ENCODE measurements at regions not wholly inside any gene's neighbourhood (a gene's known extent, or its start where the extent isn't known, plus 50 kb on each side); places are given as distances from the start of the nearest gene placed in this dataset.

DNA sequence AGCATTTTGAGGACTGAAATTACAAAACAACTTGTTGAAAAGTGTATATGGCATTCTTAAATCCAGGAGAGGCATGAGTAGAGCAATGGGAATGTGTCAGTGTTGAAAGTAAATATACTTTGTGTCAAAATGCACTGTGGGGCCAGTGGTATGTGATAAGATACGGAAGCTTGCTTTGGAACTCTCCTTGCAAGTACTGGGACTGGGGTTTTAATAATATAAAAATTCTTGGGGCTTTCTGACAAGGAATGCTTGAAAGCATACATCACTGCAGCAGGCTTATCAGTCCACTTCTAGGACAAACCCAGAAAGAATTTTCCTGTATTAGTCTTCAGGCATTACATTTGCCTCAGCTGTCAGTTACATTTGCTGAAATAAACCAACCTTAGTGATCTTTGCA is 472.8 kb upstream of the FZD8 start:
- CTCF ChIA-PET, result no interaction called here
- no peaks in the 10 kb centered on the region for H3K4me1 Mint-ChIP-seq
- H3K27me3 Mint-ChIP-seq, result no peaks in the 10 kb centered on the region
- no peak overlapping the region for H3K27ac Mint-ChIP-seq
- DNase-seq, result no peak
- H3K4me3 Mint-ChIP-seq, result no peak overlapping the region
- H3K9me3 Mint-ChIP-seq, result peaks cover 13% of the 10 kb centered on the region
- H3K36me3 Mint-ChIP-seq, result no peaks in the 10 kb centered on the region

DNA sequence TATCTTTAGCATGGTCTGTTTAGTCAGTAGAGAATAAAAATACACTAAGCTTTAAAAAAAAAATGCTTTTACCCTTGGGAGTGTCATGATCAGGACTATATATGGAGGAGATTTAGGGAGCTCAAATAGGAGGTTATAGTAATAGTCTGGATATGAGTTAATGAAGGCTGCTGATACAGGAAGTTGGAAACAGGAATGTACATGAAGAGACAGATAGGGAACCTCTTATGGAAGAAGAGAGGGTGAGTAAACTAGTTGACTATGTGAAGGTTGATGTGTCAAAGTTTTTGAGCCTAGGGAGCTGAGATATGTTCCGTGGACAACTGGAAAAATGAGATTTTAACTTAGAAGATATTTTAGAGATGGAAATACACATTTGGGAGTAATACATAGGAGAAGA is 472.0 kb upstream of the FZD8 start:
- CTCF ChIA-PET, result no interaction called here
- DNase-seq, result no peak
- Mint-ChIP-seq H3K9me3 (peaks cover 10% of the 10 kb centered on the region), H3K27ac (no peak overlapping the region), H3K4me3 (no peak overlapping the region), H3K36me3 (no peaks in the 10 kb centered on the region), H3K4me1 (no peaks in the 10 kb centered on the region), H3K27me3 (no peaks in the 10 kb centered on the region)

DNA sequence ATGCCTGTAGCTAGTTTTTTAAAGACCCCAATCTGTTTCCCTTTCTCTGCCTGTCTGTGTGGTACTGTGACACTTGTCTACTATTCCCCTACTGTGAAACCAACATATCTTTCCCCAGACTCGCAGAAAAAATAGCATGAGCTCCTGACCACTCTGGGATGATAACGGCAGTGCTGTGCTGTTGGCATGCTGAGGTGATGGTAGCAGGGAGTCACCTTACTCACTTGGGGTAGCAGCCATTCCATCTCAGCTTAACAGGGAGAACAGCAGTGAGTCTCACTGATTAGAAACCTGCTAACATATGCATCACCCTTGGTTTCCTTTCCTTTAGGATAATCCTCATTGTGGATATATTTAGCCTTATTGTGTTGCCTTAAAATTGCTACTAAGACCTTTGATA is 469.6 kb upstream of the FZD8 start:
- H3K27ac Mint-ChIP-seq, result no peak overlapping the region
- H3K4me3 Mint-ChIP-seq, result no peak overlapping the region
- DNase-seq, result no peak
- no peaks in the 10 kb centered on the region for H3K27me3 Mint-ChIP-seq
- H3K4me1 Mint-ChIP-seq, result no peaks in the 10 kb centered on the region
- CTCF ChIA-PET, result no interaction called here
- H3K36me3 Mint-ChIP-seq, result no peaks in the 10 kb centered on the region
- H3K9me3 Mint-ChIP-seq, result no peaks in the 10 kb centered on the region

DNA sequence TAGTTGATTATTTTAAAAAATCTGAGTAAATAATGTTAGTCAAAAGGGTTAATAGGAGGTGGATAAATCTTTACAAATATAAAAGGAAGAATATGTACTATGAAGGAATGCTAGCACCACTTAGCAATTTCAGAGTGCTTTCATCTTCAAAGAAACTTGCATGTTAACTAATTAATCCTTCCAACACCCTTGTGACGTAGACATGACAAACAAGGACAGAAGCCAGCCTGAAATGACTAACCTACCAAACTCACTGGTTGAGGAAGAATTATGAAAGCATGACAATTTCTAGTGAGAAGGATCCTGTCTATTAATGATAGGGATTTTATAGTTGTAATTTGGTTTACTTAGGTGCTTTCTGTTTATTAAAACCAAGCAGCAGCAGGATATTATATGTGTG is 468.0 kb upstream of the FZD8 start:
- no peaks in the 10 kb centered on the region for H3K4me1 Mint-ChIP-seq
- no peak overlapping the region for H3K4me3 Mint-ChIP-seq
- no peak overlapping the region for H3K27ac Mint-ChIP-seq
- CTCF ChIA-PET, result no interaction called here
- H3K9me3 Mint-ChIP-seq, result no peaks in the 10 kb centered on the region
- no peaks in the 10 kb centered on the region for H3K36me3 Mint-ChIP-seq
- no peaks in the 10 kb centered on the region for H3K27me3 Mint-ChIP-seq
- DNase-seq, result no peak

DNA sequence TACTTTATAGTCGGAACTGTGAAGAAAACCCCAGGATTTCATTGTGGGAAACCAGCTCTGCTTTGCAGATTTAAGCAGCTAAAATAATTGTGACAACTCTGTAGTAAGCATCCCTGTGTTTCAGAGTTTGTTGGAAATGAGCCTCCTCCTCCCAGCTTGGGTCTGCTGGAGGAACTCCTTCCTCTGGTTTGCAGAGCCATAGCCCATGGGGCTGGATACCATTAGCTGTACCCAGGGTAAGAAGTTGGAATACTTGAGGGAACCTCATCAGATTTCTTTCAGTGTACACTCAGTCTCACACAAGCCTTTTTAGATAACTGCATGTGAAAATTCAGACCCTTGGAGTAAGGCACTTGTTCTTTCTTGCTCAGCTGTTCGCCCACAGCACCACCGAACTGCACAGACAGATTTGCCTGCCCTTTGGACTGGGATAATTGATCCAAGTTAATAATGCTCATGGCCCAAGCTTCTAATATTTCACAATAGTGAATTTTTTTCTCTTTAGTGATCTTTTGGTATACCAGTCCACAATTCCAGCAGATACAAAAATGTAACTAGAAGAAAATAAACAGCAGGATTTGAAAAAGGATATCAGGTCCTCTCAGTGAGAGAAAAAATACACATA is 467.4 kb upstream of the FZD8 start:
- Mint-ChIP-seq H3K9me3 (no peaks in the 10 kb centered on the region), H3K4me1 (no peaks in the 10 kb centered on the region), H3K27ac (no peak overlapping the region), H3K27me3 (no peaks in the 10 kb centered on the region), H3K4me3 (no peak overlapping the region), H3K36me3 (no peaks in the 10 kb centered on the region)
- CTCF ChIA-PET, result no interaction called here
- DNase-seq, result no peak

- CTCF ChIA-PET, result interaction anchor here (0.6 kb wide), 1 partner anchor 661 kb away, joined by 3 read pairs; no protein-coding TSS in a partner anchor
- Mint-ChIP-seq H3K36me3 (no peaks in the 10 kb centered on the region), H3K4me1 (no peaks in the 10 kb centered on the region), H3K27me3 (no peaks in the 10 kb centered on the region), H3K9me3 (peaks cover 6% of the 10 kb centered on the region), H3K4me3 (no peak overlapping the region), H3K27ac (no peak overlapping the region)
- no peak for DNase-seq
Measured at GRCh38 chr10:36097696-36098095, 455.6 kb upstream of the FZD8 start.

GRCh38 chr10:36096576-36096975 is 454.5 kb upstream of the FZD8 start:
- H3K27me3 Mint-ChIP-seq, result no peaks in the 10 kb centered on the region
- no peak for DNase-seq
- H3K9me3 Mint-ChIP-seq, result peaks cover 11% of the 10 kb centered on the region
- CTCF ChIA-PET, result no interaction called here
- H3K4me1 Mint-ChIP-seq, result no peaks in the 10 kb centered on the region
- no peaks in the 10 kb centered on the region for H3K36me3 Mint-ChIP-seq
- no peak overlapping the region for H3K27ac Mint-ChIP-seq
- no peak overlapping the region for H3K4me3 Mint-ChIP-seq

- H3K27me3 Mint-ChIP-seq, result no peaks in the 10 kb centered on the region
- H3K4me3 Mint-ChIP-seq, result no peak overlapping the region
- no peaks in the 10 kb centered on the region for H3K4me1 Mint-ChIP-seq
- no peak for DNase-seq
- CTCF ChIA-PET, result no interaction called here
- H3K9me3 Mint-ChIP-seq, result peaks cover 13% of the 10 kb centered on the region
- H3K36me3 Mint-ChIP-seq, result no peaks in the 10 kb centered on the region
- no peak overlapping the region for H3K27ac Mint-ChIP-seq
Measured at GRCh38 chr10:36094096-36094495, 452.0 kb upstream of the FZD8 start.

DNA sequence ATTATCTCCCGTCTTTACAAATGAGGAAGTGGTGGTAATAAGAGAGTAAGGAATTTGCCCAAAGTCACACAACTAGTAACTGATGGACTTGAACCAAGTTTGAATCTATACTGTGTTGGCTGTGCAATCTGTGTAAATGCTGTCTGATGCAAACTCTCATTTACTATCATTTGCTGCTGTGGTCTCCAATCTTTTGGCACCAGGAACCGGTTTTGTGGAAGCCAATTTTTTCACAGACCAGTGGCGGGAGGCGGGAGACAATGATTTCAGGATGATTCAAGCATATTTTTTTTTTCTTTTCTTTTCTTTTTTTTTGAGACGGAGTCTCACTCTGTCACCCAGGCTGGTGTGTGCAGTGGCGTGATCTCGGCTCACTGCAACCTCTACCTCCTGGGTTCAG is 450.0 kb upstream of the FZD8 start:
- Mint-ChIP-seq H3K9me3 (peaks cover 7% of the 10 kb centered on the region), H3K36me3 (no peaks in the 10 kb centered on the region), H3K27ac (no peak overlapping the region), H3K4me3 (no peak overlapping the region), H3K27me3 (no peaks in the 10 kb centered on the region), H3K4me1 (no peaks in the 10 kb centered on the region)
- CTCF ChIA-PET, result no interaction called here
- DNase-seq, result no peak

DNA sequence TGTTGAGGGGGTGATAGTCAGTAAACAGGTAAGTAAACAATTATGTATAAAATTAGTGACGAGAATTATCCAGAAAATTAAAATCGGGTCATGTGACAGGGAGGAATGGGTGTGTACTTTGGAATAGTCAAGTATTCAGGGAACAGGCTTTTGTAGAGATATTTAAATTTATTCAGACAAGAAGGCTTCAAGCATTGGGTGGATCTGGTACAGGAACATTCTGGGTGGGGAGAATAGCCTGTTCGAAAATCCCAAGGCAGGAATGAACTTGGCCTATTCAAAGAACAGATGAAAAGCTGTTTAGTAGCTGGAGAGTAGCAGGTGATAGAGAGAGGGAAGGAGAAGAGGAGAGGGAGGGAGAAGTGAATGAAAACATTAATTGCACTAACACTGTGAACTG is 448.9 kb upstream of the FZD8 start:
- no peak overlapping the region for H3K4me3 Mint-ChIP-seq
- CTCF ChIA-PET, result no interaction called here
- no peak overlapping the region for H3K27ac Mint-ChIP-seq

GRCh38 chr10:36089790-36090440 is 447.8 kb upstream of the FZD8 start:
- Mint-ChIP-seq H3K4me3 (no peak overlapping the region), H3K36me3 (no peaks in the 10 kb centered on the region), H3K4me1 (no peaks in the 10 kb centered on the region), H3K27me3 (no peaks in the 10 kb centered on the region), H3K9me3 (peaks cover 7% of the 10 kb centered on the region), H3K27ac (no peak overlapping the region)
- DNase-seq, result no peak
- CTCF ChIA-PET, result no interaction called here

More for the DNA sequence above, 448.9 kb upstream of the FZD8 start:
- Mint-ChIP-seq H3K36me3 (no peaks in the 10 kb centered on the region), H3K27me3 (no peaks in the 10 kb centered on the region), H3K4me1 (no peaks in the 10 kb centered on the region), H3K9me3 (peaks cover 7% of the 10 kb centered on the region)
- no peak for DNase-seq

DNA sequence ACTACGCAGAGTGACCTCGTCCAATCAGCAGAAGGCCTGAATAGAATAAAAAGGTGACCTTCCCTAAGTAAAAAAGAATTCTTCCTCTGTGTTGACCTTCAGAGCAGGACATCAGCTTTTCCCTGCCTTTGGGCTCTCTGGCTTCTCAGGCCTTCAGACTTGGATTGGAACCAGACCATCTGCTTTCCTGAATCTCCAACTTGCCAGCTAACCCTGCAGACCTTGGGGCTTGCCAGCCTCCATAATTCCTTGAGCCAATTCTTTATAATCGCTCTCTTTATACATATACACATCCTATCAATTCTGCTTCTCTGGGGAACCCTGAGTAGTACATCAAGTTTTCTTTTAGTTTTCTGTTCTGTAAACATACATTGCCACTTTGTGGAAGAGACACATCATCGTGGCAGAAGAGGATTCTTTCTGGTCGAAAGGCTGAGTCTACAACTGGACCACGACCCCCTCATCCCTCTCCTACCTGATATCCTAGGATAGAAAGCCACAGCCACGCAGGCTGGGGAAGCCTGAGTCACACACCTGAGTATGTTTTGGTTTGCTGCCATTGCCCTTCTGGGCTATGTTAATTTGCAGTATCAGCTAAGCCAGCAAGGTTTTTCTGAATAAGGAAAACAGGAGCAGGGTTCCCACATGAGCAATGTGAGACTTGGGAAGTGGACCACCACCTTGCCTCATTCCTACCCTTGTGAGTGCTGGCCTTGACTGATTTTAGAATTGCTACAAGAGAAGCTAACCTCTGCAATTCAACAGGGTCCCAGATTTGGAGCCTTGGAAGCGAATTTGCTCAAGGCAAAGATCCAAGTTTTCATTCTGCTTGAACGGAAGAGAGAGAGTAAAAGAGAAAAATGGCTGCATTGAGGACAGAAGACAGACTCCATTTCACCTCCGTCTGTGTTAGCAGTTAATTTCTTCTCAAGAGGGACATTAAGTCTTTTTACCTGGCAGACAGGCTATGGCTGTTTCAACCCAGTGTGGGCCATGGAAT is 445.2 kb upstream of the FZD8 start:
- DNase-seq, result no peak
- Mint-ChIP-seq H3K9me3 (peaks cover 10% of the 10 kb centered on the region), H3K4me3 (no peak overlapping the region), H3K27me3 (no peaks in the 10 kb centered on the region), H3K4me1 (no peaks in the 10 kb centered on the region), H3K36me3 (no peaks in the 10 kb centered on the region), H3K27ac (no peak overlapping the region)
- CTCF ChIA-PET, result no interaction called here

- no peaks in the 10 kb centered on the region for H3K9me3 Mint-ChIP-seq
- H3K27me3 Mint-ChIP-seq, result no peaks in the 10 kb centered on the region
- DNase-seq, result no peak
- H3K27ac Mint-ChIP-seq, result no peak overlapping the region
- CTCF ChIA-PET, result no interaction called here
- no peaks in the 10 kb centered on the region for H3K36me3 Mint-ChIP-seq
- no peak overlapping the region for H3K4me3 Mint-ChIP-seq
- H3K4me1 Mint-ChIP-seq, result no peaks in the 10 kb centered on the region
Measured at GRCh38 chr10:36075196-36075595, 433.1 kb upstream of the FZD8 start.

GRCh38 chr10:36073796-36074345 is 431.8 kb upstream of the FZD8 start:
- Mint-ChIP-seq H3K27me3 (no peaks in the 10 kb centered on the region), H3K36me3 (no peaks in the 10 kb centered on the region), H3K4me3 (no peak overlapping the region), H3K9me3 (no peaks in the 10 kb centered on the region), H3K4me1 (no peaks in the 10 kb centered on the region), H3K27ac (no peak overlapping the region)
- DNase-seq, result no peak
- CTCF ChIA-PET, result no interaction called here

All from activated naive CD4-positive, alpha-beta T cell treated with anti-CD3 and anti-CD28 coated beads, Interleukin-2, amount 10 ng/mL, durations not matched to agents 7 days and 5 days (primary cell).